ENCODE measurements at regions not wholly inside any gene's neighbourhood (a gene's known extent, or its start where the extent isn't known, plus 50 kb on each side); places are given as distances from the start of the nearest gene placed in this dataset.
A peak's percentile ranks its signal among the peaks of the same experiment; 100 is the strongest.

GRCh38 chr17:56038131-56038530 lies 115.1 kb upstream of the ANKFN1 start:
- Mint-ChIP-seq H3K27ac (no peak overlapping the region), H3K9me3 (no peaks in the 10 kb centered on the region), H3K4me1 (no peaks in the 10 kb centered on the region), H3K27me3 (peaks cover 9% of the 10 kb centered on the region), H3K36me3 (no peaks in the 10 kb centered on the region), H3K4me3 (no peak overlapping the region)
- no peak for ATAC-seq (ENCODE audit: low read depth)
- POLR2A ChIA-PET, result no interaction called here
- DNase-seq, result no peak

GRCh38 chr17:56045872-56046271 lies 107.4 kb upstream of the ANKFN1 start:
- DNase-seq (no peak), ATAC-seq (ENCODE audit: low read depth) (no peak)
- H3K4me1 Mint-ChIP-seq, result no peaks in the 10 kb centered on the region
- POLR2A ChIA-PET, result no interaction called here
- no peaks in the 10 kb centered on the region for H3K36me3 Mint-ChIP-seq
- H3K27ac Mint-ChIP-seq, result no peak overlapping the region
- H3K27me3 Mint-ChIP-seq, result peaks cover 9% of the 10 kb centered on the region
- H3K4me3 Mint-ChIP-seq, result no peak overlapping the region
- H3K9me3 Mint-ChIP-seq, result no peaks in the 10 kb centered on the region

GRCh38 chr17:56047331-56047730 lies 105.9 kb upstream of the ANKFN1 start:
- POLR2A ChIA-PET, result no interaction called here
- Mint-ChIP-seq H3K4me1 (no peaks in the 10 kb centered on the region), H3K4me3 (no peak overlapping the region), H3K9me3 (no peaks in the 10 kb centered on the region), H3K27me3 (peaks cover 9% of the 10 kb centered on the region), H3K36me3 (no peaks in the 10 kb centered on the region), H3K27ac (no peak overlapping the region)
- ATAC-seq (ENCODE audit: low read depth) (no peak), DNase-seq (no peak)

GRCh38 chr17:56057869-56058268 lies 95.4 kb upstream of the ANKFN1 start:
- ATAC-seq (ENCODE audit: low read depth) (no peak), DNase-seq (no peak)
- no peak overlapping the region for H3K4me3 Mint-ChIP-seq
- H3K27me3 Mint-ChIP-seq, result peaks cover 4% of the 10 kb centered on the region
- H3K36me3 Mint-ChIP-seq, result no peaks in the 10 kb centered on the region
- peaks cover 6% of the 10 kb centered on the region for H3K9me3 Mint-ChIP-seq
- POLR2A ChIA-PET, result no interaction called here
- no peaks in the 10 kb centered on the region for H3K4me1 Mint-ChIP-seq
- no peak overlapping the region for H3K27ac Mint-ChIP-seq

GRCh38 chr17:56064506-56064905 lies 88.8 kb upstream of the ANKFN1 start:
- no peak for ATAC-seq (ENCODE audit: low read depth)
- no peak for DNase-seq
- no peak overlapping the region for H3K27ac Mint-ChIP-seq
- no peaks in the 10 kb centered on the region for H3K4me1 Mint-ChIP-seq
- POLR2A ChIA-PET, result no interaction called here
- H3K36me3 Mint-ChIP-seq, result no peaks in the 10 kb centered on the region
- H3K4me3 Mint-ChIP-seq, result no peak overlapping the region
- peaks cover 16% of the 10 kb centered on the region for H3K9me3 Mint-ChIP-seq
- no peaks in the 10 kb centered on the region for H3K27me3 Mint-ChIP-seq

- Mint-ChIP-seq H3K36me3 (no peaks in the 10 kb centered on the region), H3K9me3 (peaks cover 8% of the 10 kb centered on the region), H3K4me1 (no peaks in the 10 kb centered on the region), H3K27me3 (peaks cover 3% of the 10 kb centered on the region), H3K4me3 (no peak overlapping the region), H3K27ac (no peak overlapping the region)
- ATAC-seq (ENCODE audit: low read depth) (no peak), DNase-seq (no peak)
- POLR2A ChIA-PET, result no interaction called here
Measured at GRCh38 chr17:56074361-56074890, 78.8 kb upstream of the ANKFN1 start.

GRCh38 chr17:56076980-56077379 lies 76.3 kb upstream of the ANKFN1 start:
- Mint-ChIP-seq H3K27ac (no peak overlapping the region), H3K4me1 (no peaks in the 10 kb centered on the region), H3K36me3 (no peaks in the 10 kb centered on the region), H3K27me3 (peaks cover 3% of the 10 kb centered on the region), H3K4me3 (no peak overlapping the region), H3K9me3 (peaks cover 8% of the 10 kb centered on the region)
- POLR2A ChIA-PET, result no interaction called here
- no peak for ATAC-seq (ENCODE audit: low read depth)
- DNase-seq, result no peak

GRCh38 chr17:56083475-56083874 lies 69.8 kb upstream of the ANKFN1 start:
- Mint-ChIP-seq H3K27me3 (no peaks in the 10 kb centered on the region), H3K36me3 (no peaks in the 10 kb centered on the region), H3K4me1 (peaks cover 2% of the 10 kb centered on the region), H3K4me3 (no peak overlapping the region), H3K27ac (peak overlapping the region; percentile 39), H3K9me3 (peaks cover 7% of the 10 kb centered on the region)
- no peak for DNase-seq
- no peak for ATAC-seq (ENCODE audit: low read depth)
- POLR2A ChIA-PET, result interaction anchor here (0.5 kb wide), 1 partner anchor 1695 kb away, joined by 4 read pairs; no protein-coding TSS in a partner anchor

GRCh38 chr17:56085576-56086267 lies 67.6 kb upstream of the ANKFN1 start:
- H3K27ac Mint-ChIP-seq, result no peak overlapping the region

GRCh38 chr17:56087199-56087598 lies 66.1 kb upstream of the ANKFN1 start:
- DNase-seq (no peak), ATAC-seq (ENCODE audit: low read depth) (no peak)
- Mint-ChIP-seq H3K4me3 (no peak overlapping the region), H3K4me1 (peaks cover 2% of the 10 kb centered on the region), H3K36me3 (no peaks in the 10 kb centered on the region), H3K27ac (no peak overlapping the region), H3K27me3 (peaks cover 2% of the 10 kb centered on the region), H3K9me3 (peaks cover 2% of the 10 kb centered on the region)
- POLR2A ChIA-PET, result no interaction called here

More at GRCh38 chr17:56085576-56086267, 67.6 kb upstream of the ANKFN1 start:
- POLR2A ChIA-PET, result no interaction called here
- Mint-ChIP-seq H3K4me3 (no peak overlapping the region), H3K27me3 (no peaks in the 10 kb centered on the region), H3K36me3 (no peaks in the 10 kb centered on the region), H3K9me3 (peaks cover 2% of the 10 kb centered on the region), H3K4me1 (peaks cover 2% of the 10 kb centered on the region)
- ATAC-seq (ENCODE audit: low read depth), result no peak
- no peak for DNase-seq

GRCh38 chr17:56096026-56096810 lies 57.1 kb upstream of the ANKFN1 start:
- peaks cover 9% of the 10 kb centered on the region for H3K27me3 Mint-ChIP-seq
- no peak for ATAC-seq (ENCODE audit: low read depth)
- H3K36me3 Mint-ChIP-seq, result no peaks in the 10 kb centered on the region
- no peak overlapping the region for H3K4me3 Mint-ChIP-seq
- POLR2A ChIA-PET, result no interaction called here
- no peak for DNase-seq
- H3K9me3 Mint-ChIP-seq, result peaks cover 1% of the 10 kb centered on the region
- H3K27ac Mint-ChIP-seq, result no peak overlapping the region
- no peaks in the 10 kb centered on the region for H3K4me1 Mint-ChIP-seq

GRCh38 chr17:56098746-56099145 lies 54.5 kb upstream of the ANKFN1 start:
- no peak for DNase-seq
- Mint-ChIP-seq H3K36me3 (no peaks in the 10 kb centered on the region), H3K9me3 (peaks cover 1% of the 10 kb centered on the region), H3K27me3 (peaks cover 9% of the 10 kb centered on the region), H3K4me3 (no peak overlapping the region), H3K27ac (no peak overlapping the region), H3K4me1 (no peaks in the 10 kb centered on the region)
- ATAC-seq (ENCODE audit: low read depth), result no peak
- POLR2A ChIA-PET, result no interaction called here

GRCh38 chr17:56099649-56100048 lies 53.6 kb upstream of the ANKFN1 start:
- ATAC-seq (ENCODE audit: low read depth) (no peak), DNase-seq (no peak)
- no peaks in the 10 kb centered on the region for H3K36me3 Mint-ChIP-seq
- H3K27me3 Mint-ChIP-seq, result peaks cover 9% of the 10 kb centered on the region
- no peak overlapping the region for H3K27ac Mint-ChIP-seq
- no peaks in the 10 kb centered on the region for H3K4me1 Mint-ChIP-seq
- POLR2A ChIA-PET, result no interaction called here
- no peak overlapping the region for H3K4me3 Mint-ChIP-seq
- H3K9me3 Mint-ChIP-seq, result peaks cover 1% of the 10 kb centered on the region

All from activated naive CD8-positive, alpha-beta T cell treated with anti-CD3 and anti-CD28 coated beads, Interleukin-2, amount 10 ng/mL, durations not matched to agents 7 days and 5 days (primary cell).